ENCODE measurements at regions not wholly inside any gene's neighbourhood (a gene's known extent, or its start where the extent isn't known, plus 50 kb on each side); places are given as distances from the start of the nearest gene placed in this dataset.

DNA sequence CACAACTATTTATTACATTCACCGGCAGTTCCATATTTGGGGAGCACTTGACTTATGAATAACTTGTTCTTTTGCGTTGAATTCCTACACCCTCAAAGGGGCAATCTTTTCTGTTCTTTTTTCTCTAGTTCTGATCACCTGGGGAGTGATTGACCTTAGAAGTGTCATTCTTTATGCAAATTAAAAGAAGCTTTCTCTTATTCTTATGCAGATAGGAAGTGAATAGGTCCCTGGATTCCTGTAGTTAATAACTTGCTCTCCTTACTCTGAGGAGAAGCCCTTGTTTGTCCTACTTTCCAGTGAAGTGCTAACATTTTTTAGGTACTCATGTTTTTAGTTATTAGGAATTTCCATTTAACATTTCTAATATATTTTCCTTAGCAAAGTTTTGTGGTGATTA, 569.8 kb upstream of the LRRTM1 start:
- no peak for DNase-seq (ENCODE audit: low read depth)
- TF ChIP-seq, protein P1, sequence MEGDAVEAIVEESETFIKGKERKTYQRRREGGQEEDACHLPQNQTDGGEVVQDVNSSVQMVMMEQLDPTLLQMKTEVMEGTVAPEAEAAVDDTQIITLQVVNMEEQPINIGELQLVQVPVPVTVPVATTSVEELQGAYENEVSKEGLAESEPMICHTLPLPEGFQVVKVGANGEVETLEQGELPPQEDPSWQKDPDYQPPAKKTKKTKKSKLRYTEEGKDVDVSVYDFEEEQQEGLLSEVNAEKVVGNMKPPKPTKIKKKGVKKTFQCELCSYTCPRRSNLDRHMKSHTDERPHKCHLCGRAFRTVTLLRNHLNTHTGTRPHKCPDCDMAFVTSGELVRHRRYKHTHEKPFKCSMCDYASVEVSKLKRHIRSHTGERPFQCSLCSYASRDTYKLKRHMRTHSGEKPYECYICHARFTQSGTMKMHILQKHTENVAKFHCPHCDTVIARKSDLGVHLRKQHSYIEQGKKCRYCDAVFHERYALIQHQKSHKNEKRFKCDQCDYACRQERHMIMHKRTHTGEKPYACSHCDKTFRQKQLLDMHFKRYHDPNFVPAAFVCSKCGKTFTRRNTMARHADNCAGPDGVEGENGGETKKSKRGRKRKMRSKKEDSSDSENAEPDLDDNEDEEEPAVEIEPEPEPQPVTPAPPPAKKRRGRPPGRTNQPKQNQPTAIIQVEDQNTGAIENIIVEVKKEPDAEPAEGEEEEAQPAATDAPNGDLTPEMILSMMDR (IDR thresholded peaks at IDR 0.05; ENCODE audit: control insufficient read depth, insufficient read depth, low read depth, low read length, missing control alignments) = no peak
- H3K4me3 ChIP-seq (ENCODE audit: control insufficient read depth, low read depth, low read length) = no peak overlapping the region

DNA sequence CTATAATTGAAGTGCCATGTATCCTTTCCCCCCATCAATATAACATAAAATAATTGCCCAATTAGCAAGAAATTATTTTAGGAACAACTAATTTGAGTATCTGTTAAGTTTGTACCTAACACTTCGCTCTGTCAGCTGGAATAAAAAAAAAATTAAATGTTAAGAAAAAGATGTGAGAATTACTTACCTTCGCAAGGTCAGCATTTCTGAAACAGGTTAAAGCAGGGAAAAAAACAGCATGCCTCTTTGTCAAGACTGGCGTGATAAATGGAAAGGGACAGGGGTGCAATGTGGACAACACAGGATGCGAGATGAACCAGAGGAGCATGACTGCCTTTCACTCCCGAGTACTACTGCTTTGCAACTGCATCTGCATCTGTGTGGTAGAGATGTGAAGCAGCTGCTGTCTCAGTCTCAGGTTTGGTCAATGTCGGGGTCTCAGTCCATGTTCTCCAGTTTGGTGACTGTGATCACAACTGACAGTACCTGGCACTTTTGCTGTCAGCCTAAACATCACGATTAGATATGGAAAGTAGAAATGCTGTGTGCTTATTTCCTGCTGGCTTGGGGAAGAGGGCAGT, 565.4 kb upstream of the LRRTM1 start:
- no peak overlapping the region for H3K4me3 ChIP-seq (ENCODE audit: control insufficient read depth, low read depth, low read length)
- TF ChIP-seq, protein P1 (IDR thresholded peaks at IDR 0.05; ENCODE audit: control insufficient read depth, insufficient read depth, low read depth, low read length, missing control alignments) = no peak
- no peak for DNase-seq (ENCODE audit: low read depth)

DNA sequence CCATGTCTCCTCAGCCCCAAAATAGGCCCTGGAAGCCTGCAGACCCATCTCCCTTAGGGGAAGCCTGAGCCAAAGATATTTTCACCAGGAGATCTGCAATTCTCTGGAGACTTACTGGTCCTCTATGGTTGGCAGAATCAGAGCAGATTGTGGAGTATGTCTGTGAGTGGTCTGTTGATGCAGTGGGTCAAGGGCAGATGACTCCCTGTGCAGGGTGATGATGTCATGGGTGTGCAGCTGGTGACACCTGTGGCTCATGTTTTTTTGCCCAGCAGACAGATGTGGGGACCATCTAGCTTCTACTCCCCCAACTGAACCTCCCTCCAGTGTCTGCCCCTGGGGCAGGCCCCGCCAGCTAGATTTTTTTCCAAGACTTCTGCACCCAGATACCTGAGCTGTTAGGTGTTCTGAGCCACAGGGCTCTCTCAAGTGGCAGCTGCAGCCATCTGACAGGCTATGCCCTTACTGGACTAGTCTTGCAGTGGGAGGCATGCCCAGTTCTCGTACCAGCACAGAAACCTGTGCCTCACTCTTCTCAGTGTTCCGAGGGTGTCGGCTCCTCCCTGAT, 558.7 kb upstream of the LRRTM1 start:
- DNase-seq (ENCODE audit: low read depth) = no peak
- H3K4me3 ChIP-seq (ENCODE audit: control insufficient read depth, low read depth, low read length) = no peak overlapping the region
- TF ChIP-seq, protein P1 (IDR thresholded peaks at IDR 0.05; ENCODE audit: control insufficient read depth, insufficient read depth, low read depth, low read length, missing control alignments) = no peak

DNA sequence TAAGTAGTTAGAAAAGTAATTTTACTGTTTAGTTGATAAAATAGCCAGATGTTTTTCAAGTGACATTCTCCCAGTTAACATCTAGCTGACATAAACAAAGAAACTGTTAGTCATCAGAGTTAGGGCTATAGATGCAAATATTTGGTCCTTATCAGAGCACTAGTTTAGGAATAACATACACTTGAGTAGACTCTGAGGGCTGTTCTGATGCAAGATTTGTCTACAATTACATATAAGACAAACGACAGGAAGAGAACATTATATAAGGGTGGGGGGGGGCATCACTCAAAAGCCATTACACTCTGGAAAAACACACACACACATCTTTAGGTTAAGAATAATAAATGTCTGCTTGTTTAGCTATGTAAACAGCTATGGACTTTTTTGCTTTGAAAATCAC, 554.4 kb upstream of the LRRTM1 start:
- DNase-seq (ENCODE audit: low read depth) = no peak
- TF ChIP-seq, protein P1 (IDR thresholded peaks at IDR 0.05; ENCODE audit: control insufficient read depth, insufficient read depth, low read depth, low read length, missing control alignments) = no peak
- H3K4me3 ChIP-seq (ENCODE audit: control insufficient read depth, low read depth, low read length) = no peak overlapping the region

DNA sequence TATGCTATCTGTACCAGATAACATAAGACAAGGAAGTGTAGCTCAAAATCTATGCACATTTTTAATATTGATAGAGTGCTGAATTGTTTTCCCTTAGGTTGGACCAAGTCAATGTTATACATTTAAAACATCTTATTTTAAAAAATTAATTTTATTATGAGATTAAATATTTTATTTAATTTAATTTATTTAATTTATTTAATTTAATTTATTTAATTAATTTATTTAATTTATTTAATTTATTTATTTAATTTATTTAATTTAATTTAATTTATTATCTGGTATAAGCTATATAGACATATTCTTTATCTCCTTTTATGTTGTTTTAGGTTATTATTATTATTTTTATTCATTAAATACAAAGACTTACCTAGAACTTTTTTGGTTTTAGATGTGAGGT, 551.7 kb upstream of the LRRTM1 start:
- TF ChIP-seq, protein P1 (IDR thresholded peaks at IDR 0.05; ENCODE audit: control insufficient read depth, insufficient read depth, low read depth, low read length, missing control alignments) = no peak
- no peak for DNase-seq (ENCODE audit: low read depth)
- H3K4me3 ChIP-seq (ENCODE audit: control insufficient read depth, low read depth, low read length) = no peak overlapping the region

DNA sequence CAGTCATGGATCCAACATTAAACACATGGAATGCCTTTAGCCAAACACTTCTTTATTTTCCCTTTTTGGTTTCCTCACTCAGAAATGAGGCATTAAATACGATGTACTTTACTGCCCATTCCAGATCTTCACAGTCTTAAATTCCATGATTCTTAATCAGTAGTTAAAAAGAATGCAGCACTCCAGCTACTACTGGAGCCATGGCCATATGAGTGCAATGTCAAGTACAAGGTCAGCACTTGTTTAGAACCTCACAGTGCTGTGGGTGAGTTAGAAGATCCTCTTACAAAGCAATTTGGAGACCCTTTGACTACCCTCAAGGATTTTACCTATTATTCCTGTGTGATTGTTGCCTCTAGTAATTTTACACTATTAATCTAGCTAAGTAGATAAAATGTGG, 550.3 kb upstream of the LRRTM1 start:
- DNase-seq (ENCODE audit: low read depth) = no peak
- TF ChIP-seq, protein P1 (IDR thresholded peaks at IDR 0.05; ENCODE audit: control insufficient read depth, insufficient read depth, low read depth, low read length, missing control alignments) = no peak
- H3K4me3 ChIP-seq (ENCODE audit: control insufficient read depth, low read depth, low read length) = no peak overlapping the region
